Tongue (tissue), 1 donor: ENCODE measurements at regions not wholly inside any gene's neighbourhood (a gene's known extent, or its start where the extent isn't known, plus 50 kb on each side); places are given as distances from the start of the nearest gene placed in this dataset.
"Not testable (repeated sequence)": the region's sequence is repeated elsewhere in the genome, so short reads cannot be mapped to it uniquely, and the experiment has no call there.

ENCODE experiments used
- DNase-seq: peaks from one replicate; pipeline ENCODE4 v3.0.0-alpha.2; 2015

DNA sequence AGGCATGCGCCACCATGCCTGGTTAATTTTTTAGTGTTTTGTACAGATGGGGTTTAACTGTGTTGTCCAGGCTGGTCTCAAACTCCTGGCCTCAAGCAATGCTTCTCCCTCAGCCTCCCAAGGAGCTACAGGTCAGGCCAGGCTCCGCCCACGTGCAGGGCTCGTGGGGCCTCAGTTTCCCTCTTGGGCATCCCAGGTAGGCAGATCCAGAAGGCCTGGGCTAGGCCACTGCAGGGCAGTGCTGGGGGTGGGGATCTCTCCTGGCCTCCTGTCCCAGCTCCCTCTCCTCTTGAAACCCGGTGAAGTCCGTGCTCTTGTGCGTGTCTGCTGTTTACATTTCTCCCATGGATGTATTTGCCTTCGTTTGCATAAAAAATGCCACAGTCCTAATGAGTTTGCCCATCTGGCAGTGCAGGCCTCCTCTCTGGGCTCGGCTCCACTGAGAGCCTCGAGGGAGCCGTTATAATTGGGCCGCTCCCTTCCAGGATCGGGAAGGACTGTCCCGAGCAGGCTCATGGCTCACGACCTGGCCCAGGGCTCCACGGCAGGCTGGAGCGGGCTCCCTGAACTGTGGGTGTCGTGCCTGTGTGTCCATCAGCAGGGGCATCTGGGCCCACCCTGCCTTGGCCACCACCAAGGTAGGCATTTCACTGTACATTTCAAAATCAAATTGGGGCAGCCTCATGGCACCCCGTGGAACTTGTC is 52.6 kb upstream of the RUFY1 start:
- no peak for DNase-seq

DNA sequence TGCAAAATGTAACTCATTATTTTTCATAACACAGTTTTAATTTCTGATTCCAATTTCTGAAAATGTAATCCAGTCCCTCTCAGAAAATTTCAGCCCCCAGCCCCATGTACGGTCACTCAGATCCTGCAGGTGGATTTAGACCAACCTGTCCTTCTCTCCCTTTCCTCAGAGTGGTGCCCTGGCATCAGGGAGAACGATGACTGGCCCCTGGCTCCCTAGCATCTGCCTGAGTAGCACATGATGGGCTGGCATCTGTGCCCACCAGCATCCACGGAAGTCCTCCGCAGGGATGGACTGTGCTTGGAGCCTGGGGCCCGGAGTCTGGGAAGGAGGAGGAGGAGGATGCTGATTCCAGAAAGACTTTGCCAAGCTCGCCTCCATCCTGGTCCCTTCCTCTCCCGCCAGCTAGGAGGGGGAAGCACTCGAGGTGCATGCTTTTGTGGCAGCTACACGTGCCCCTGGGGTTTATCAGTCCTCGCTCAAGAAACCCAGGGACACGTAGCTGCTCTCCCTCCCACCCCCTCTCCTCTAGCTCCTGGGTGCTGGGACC is 54.4 kb upstream of the RUFY1 start:
- no peak for DNase-seq

DNA sequence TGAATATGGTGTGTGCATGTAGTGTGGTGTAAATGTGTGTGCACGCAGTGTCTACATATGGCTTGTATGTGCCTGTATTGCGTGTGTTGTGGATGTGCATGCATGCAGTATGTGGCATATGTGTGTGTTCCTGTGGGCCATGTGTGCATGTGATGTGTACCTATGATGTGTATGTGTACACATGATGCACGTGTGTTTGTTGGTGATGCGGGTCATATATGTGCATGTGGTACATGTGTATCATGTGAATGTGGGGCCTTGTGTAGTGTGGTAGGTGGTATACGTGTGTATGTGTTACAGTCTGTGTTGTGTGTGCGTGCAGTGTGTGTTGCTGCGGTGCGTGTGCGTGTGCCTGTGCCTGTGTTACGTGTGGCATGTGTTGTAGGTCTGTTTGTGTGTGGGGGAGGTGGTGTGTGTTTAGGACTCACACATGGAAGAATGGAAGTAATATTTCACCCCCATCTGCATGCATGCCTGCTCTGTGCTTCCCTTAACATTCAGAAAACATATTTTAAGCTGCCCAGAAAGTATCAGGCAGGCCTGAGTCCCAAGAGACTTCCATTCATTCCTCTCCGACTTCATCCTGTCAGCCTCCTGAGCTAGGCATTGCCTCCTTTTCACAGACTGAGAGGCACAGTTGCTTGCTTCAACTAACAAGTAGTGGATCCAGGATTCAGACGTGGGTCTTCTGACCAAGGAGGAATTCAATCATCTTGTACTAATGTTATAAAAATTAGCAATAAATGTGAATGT is 55.4 kb upstream of the RUFY1 start:
- no peak for DNase-seq

DNA sequence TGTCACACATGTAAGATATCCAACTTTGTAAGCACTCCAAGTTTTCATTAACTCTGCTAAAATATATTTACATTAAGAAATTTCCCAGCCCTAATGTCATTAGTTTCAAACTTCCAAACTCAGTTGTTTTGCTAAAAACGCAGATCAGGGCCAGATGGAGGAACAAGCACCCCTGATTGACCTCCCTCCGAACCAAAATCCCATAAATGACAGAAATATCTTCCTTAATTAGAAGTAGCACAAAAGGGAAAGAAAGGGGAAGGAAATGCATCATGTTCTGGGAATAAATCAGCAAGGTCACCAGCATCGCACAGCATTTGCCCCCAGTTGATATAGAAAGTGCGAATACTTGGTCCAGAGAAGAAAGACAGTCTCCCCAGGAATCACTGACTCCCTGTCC is 61.4 kb upstream of the RUFY1 start:
- peak; percentile 56 for DNase-seq

DNA sequence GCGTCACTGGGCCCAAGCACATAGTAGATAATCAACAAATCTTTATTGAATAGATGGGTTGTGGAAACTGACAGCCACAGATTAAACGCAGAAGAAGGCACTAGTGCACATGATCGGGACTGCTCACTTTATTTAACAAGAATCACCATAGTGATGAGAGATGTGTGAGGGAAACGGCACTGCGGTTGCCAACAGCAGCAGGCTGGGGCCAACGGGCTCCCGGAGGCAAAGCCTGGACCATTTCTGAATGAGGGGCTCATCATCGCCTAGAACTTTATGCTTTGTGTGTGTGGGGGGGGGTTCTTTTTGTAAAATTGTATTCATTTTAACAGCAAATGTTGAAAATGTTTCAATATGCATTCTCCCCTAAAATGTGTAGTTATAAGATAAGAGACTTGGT is 61.9 kb upstream of the RUFY1 start:
- peak; percentile 74 for DNase-seq

DNA sequence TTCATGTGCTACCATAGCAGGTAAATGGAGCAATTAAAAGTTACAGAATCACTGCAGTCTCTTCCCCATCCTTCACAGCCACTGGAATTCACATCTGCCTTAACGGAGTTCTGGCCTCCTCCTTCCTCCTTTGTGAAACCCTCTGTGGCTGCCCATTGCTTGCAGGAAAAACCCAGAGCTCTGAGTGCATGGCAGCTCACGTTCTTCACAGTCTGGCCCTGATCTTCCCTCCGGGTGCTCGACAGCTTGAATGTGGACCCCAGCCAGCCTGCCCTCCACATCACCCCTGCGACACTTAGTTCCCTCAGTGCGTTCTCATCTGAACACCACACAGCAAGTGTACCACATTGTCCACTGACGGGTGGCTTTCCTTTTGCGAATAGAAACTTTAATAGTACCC is 63.2 kb upstream of the RUFY1 start:
- DNase-seq = no peak

DNA sequence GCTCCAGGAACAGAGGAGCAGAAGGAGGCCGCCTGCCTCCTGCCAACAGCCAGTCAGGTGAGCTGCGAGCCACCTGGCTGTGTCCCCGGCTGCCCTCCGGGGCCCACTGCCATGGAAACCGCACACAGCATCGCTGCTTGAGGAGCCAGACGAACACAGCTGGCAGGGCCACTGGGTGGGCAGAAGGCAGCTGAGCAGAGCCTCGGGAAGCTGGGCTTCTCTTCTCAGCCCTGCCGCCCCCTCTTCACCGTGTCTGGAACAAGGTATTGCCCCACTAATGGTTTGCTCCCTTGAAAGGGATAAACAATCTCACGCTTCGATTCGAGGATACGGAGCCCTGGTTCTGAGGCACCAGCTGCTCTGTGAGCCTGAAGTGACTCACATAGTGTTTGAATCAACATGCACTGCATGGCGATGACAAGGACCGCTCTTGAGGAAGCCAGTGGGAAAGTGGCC is 63.7 kb upstream of the RUFY1 start:
- peak; percentile 67 for DNase-seq

DNA sequence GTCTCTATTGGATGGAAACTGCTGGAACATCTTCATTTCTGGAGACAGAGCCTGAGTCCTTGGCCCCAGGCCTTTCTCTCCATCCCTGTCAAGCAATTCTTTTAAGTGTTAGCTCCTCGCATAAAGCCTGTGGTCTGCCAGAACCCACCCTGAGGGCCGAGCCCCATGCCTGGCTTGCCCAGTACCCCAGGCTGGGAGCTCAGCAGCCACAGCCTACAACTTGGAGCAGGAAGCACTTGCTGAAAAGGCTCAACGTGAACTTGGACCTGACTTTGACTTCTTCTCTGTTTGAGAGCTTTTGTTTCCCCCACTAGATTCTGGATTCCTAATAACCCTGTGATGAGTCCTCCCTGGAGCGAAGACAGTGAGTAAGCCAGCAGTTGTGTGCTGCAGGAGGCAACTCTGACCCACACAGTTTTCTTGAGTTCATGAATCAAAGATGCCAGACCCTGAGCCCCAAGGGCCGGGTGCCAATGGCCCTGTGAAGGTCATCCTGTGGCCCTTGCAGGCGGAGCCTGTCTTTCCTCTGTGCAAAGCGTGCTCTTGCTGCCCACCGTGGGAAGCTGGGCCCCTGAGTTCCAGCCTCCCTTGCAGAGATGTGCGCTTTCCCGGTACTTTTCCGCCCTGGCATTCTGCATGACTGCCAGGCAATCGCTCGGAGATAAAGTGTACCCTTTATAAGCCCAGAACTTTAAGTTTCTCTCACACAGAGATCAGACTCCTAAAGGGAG is 64.3 kb upstream of the RUFY1 start:
- no peak for DNase-seq

GRCh38 chr5:179484761-179485160 is 65.6 kb upstream of the RUFY1 start:
- no peak for DNase-seq

GRCh38 chr5:179484201-179484600 is 66.2 kb upstream of the RUFY1 start:
- no peak for DNase-seq

- no peak for DNase-seq
Measured at GRCh38 chr5:179478624-179479023, 71.7 kb upstream of the RUFY1 start.

GRCh38 chr5:179475208-179475751 is 75.1 kb upstream of the RUFY1 start:
- DNase-seq = peak; percentile 85

DNA sequence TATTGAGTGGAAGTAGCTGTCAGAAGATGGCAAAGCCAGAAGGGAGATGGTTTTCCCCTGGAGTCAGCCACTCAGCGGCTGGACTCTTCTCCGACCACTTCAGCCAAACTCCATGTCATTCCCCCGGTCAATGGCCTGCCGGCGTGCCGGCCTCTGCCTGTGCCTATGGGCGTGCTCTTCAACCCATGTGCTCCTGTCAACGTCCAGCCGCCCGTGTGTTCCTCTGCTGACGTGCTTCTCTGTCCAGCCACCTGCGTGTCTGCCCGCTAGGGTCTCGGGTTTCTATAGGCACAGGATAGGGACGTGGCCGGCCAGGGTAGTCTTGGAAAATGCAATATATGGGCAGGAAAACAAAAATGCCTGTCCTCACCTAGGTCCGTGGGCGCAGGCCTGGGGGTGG is 77.7 kb upstream of the RUFY1 start:
- no peak for DNase-seq

- DNase-seq = no peak
Measured at GRCh38 chr5:179472174-179472573, 78.2 kb upstream of the RUFY1 start.

GRCh38 chr5:179470201-179470600 is 80.2 kb upstream of the RUFY1 start:
- DNase-seq = peak; percentile 45

DNA sequence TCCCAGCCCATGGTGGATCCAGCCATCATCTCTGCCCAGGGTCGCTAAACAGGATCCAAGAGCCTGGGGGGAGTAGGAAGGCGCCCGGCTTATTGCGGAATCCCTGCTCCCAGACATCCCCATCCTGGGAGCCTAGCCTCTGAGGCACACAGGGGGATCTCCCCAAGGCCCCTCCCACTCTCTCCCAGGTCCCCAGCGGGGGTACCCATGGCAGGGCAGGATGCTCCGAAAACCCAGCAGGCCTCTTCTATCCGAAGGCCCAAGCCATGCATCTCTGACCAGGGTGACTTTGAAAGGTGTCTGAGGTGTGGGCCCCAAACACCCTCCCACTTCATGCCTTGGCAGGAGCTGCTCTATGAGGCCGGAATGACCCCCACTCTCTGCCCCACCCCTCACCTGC is 81.7 kb upstream of the RUFY1 start:
- no peak for DNase-seq

DNA sequence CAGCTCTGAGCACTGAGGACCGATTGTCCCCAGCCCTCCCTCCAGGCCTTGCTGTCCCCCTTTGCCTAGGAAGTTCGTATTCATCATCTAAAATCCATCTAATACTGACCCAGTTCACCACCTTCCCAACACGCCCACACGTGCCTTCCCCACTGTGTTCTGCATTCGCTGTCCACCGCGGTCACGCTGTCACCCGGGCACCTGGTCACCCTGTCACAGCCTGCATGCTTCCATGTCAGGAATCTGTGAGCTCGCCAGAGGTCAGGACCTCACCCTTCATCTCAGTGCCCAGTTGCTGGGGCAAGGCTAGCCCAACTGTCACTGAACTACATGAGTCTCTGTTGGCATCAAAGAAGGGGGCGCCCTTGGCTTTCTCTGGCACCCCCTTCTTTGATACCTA is 82.9 kb upstream of the RUFY1 start:
- no peak for DNase-seq

DNA sequence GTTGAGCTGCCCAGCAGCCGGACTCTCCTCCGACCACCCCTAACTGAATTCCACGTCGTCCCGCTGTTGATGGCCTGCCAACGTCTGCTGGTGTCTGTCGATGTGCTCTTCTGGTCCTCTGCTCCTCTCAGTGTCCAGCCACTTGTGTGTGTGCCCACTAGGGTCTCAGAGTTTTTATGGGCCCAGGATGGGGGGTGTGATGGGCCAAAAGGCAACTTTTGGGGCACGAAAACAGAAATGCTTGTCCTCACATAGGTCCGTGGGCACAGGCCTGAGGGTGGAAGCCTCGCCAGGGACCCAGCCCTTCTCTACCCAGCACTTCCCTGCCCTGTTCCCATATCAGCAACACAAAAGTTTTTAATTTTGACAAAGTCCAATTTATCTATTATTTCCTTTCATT is 85.7 kb upstream of the RUFY1 start:
- no peak for DNase-seq

DNA sequence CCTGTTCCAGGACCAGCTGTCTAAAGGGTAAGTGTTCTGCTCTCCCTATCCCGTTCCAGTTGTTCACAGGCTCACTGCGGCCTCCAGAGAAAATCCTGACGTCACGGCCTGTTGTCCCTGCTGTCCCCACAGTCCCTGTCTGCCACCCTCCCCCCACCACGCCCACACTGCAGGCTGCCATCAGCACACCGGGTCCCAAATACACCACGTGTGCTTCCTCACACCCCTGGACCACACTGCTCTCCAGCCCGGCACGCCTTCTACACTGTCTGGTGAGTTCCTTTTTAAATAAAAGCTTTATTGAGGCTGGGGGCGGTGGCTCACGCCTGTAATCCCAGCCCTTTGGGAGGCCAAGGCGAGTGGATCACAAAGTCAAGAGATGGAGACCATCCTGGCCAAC is 88.3 kb upstream of the RUFY1 start:
- peak; percentile 47 for DNase-seq

DNA sequence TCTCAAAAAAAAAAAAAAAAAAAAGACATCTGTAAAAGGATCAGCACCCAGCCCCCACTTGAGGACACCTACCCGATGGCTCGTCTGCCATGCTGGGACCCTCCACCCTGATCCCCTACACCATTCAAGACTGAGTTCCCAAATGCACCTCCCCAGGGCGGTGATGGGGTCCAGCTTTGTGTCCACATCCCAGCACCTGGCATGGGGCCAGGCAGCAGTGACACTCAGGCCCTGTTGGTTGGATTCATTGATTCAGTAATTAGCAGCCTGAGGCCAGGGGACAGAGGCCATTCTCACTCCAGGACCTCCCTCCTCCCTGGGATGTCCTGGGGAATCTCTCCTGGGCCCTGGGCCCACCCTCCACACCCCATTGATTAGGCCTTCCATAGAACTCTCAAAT is 88.8 kb upstream of the RUFY1 start:
- DNase-seq = no peak

DNA sequence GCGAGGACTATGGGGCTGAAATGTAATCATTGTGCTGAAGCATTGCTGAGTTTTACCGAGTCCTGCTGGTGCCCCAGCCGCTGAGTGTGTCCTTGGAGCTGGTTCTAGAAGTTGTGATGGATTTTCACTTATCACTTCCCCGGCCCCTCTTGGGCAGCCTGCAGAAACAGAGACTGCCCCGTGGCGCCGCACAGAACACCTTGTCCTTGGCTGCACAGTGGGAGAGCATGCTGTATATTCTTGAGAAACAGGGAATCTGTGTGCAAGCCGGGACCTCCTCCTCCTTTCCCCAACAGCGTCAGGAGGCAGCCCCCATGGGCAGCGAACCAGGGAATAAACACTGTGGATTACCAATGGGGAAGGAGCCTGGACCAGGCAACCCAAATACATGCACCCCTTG is 90.6 kb upstream of the RUFY1 start:
- no peak for DNase-seq

GRCh38 chr5:179457612-179458011 is 92.7 kb upstream of the RUFY1 start:
- no peak for DNase-seq

GRCh38 chr5:179456075-179456474 is 94.3 kb upstream of the RUFY1 start:
- DNase-seq = not testable (repeated sequence)
